RWPE1 (cell line): ENCODE measurements at regions not wholly inside any gene's neighbourhood (a gene's known extent, or its start where the extent isn't known, plus 50 kb on each side); places are given as distances from the start of the nearest gene placed in this dataset.

Experiments
- CTCF ChIA-PET: fragments of 350-600 bp; sonication (Branson Sonifier 250); formaldehyde crosslinking; extraction: SDS; loops from one replicate; lab custom pipeline; 2021; lab: Yijun Ruan, JAX
- POLR2A ChIA-PET: fragments of 400-600 bp; formaldehyde crosslinking; extraction: SDS; loops from one replicate; lab custom pipeline; 2020; ENCODE audit warnings: antibody characterized with exemption; ENCODE audit not compliant: low non-redundant PET; lab: Yijun Ruan, JAX
- DNase-seq: peaks from one replicate; pipeline ENCODE4 v3.0.0; 2012; ENCODE audit warnings: low spot score
- H3K27ac ChIP-seq: fragments of 450-650 bp; 2 replicates; pipeline ENCODE4 v1.5.1; 2017
- TF ChIP-seq, protein P1 (sequence below): fragments of 450-650 bp; conservative IDR thresholded peaks from 2 replicates; pipeline ENCODE4 v1.5.1; 2017; ENCODE audit warnings: low read depth, mild to moderate bottlenecking

- no peak for DNase-seq
- ChIA-PET POLR2A (no interaction called here), CTCF (no interaction called here)
- TF ChIP-seq, protein P1, sequence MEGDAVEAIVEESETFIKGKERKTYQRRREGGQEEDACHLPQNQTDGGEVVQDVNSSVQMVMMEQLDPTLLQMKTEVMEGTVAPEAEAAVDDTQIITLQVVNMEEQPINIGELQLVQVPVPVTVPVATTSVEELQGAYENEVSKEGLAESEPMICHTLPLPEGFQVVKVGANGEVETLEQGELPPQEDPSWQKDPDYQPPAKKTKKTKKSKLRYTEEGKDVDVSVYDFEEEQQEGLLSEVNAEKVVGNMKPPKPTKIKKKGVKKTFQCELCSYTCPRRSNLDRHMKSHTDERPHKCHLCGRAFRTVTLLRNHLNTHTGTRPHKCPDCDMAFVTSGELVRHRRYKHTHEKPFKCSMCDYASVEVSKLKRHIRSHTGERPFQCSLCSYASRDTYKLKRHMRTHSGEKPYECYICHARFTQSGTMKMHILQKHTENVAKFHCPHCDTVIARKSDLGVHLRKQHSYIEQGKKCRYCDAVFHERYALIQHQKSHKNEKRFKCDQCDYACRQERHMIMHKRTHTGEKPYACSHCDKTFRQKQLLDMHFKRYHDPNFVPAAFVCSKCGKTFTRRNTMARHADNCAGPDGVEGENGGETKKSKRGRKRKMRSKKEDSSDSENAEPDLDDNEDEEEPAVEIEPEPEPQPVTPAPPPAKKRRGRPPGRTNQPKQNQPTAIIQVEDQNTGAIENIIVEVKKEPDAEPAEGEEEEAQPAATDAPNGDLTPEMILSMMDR = no peak
- no peak overlapping the region for H3K27ac ChIP-seq
These were observed 203.7 kb upstream of the DLGAP1 start for GRCh38 chr18:4658804-4659203.

- CTCF ChIA-PET = no interaction called here
- POLR2A ChIA-PET = no interaction called here
These were observed 198.3 kb upstream of the DLGAP1 start for GRCh38 chr18:4653418-4653817.

GRCh38 chr18:4641771-4642368 is 186.8 kb upstream of the DLGAP1 start:
- no peak for DNase-seq
- H3K27ac ChIP-seq = no peak overlapping the region
- POLR2A ChIA-PET = no interaction called here
- TF ChIP-seq, protein P1 = no peak
- CTCF ChIA-PET = no interaction called here

More at GRCh38 chr18:4653418-4653817, 198.3 kb upstream of the DLGAP1 start:
- TF ChIP-seq, protein P1 = no peak
- no peak for DNase-seq
- H3K27ac ChIP-seq = no peak overlapping the region

- no peak for DNase-seq
- TF ChIP-seq, protein P1 = no peak
- H3K27ac ChIP-seq = no peak overlapping the region
- ChIA-PET CTCF (no interaction called here), POLR2A (no interaction called here)
These were observed 185.4 kb upstream of the DLGAP1 start for GRCh38 chr18:4640349-4641012.

GRCh38 chr18:4639628-4640310 is 184.7 kb upstream of the DLGAP1 start:
- no peak for DNase-seq
- CTCF ChIA-PET = no interaction called here
- no peak overlapping the region for H3K27ac ChIP-seq
- TF ChIP-seq, protein P1 = no peak
- POLR2A ChIA-PET = no interaction called here

GRCh38 chr18:4638680-4639079 is 183.6 kb upstream of the DLGAP1 start:
- DNase-seq = no peak
- H3K27ac ChIP-seq = no peak overlapping the region
- ChIA-PET CTCF (no interaction called here), POLR2A (no interaction called here)
- TF ChIP-seq, protein P1 = no peak
